Liver (tissue), 8 donors: ENCODE measurements at regions not wholly inside any gene's neighbourhood (a gene's known extent, or its start where the extent isn't known, plus 50 kb on each side); places are given as distances from the start of the nearest gene placed in this dataset.

Source experiments
- DNase-seq: peaks from one replicate; pipeline ENCODE4 v3.0.0-alpha.2; 2017; ENCODE audit warnings: low spot score
- H3K27ac ChIP-seq, 2 donors: one replicate each; pipeline ENCODE4 v1.7.0; 2013; ENCODE audit warnings: inconsistent platforms in 2 of 2, low read length in 2 of 2, control low read depth in 1 of 2, low read depth in 1 of 2, mild to moderate bottlenecking in 1 of 2
- H3K27me3 ChIP-seq, 4 donors: one replicate each; pipeline versions ENCODE4 v1.6.1 to v1.7.0; 2013; ENCODE audit warnings: low read length in 3 of 4, inconsistent platforms in 1 of 4, mild to moderate bottlenecking in 1 of 4, moderate library complexity in 1 of 4; ENCODE audit not compliant: control insufficient read depth in 4 of 4, insufficient read depth in 4 of 4
- H3K36me3 ChIP-seq, 4 donors: one replicate each; pipeline versions ENCODE4 v1.6.1 to v1.7.0; 2013; ENCODE audit warnings: low read length in 3 of 4, mild to moderate bottlenecking in 3 of 4, low read depth in 1 of 4, moderate library complexity in 1 of 4; ENCODE audit not compliant: control insufficient read depth in 4 of 4, insufficient read depth in 3 of 4
- H3K4me1 ChIP-seq, 4 donors: one replicate each; pipeline versions ENCODE4 v1.6.1 to v1.7.0; 2013; ENCODE audit warnings: low read length in 3 of 4, mild to moderate bottlenecking in 3 of 4, moderate library complexity in 1 of 4; ENCODE audit not compliant: control insufficient read depth in 4 of 4, insufficient read depth in 4 of 4
- H3K4me3 ChIP-seq, 3 donors: one replicate each; pipeline versions ENCODE4 v1.6.1 to v1.7.0; 2013; ENCODE audit warnings: low read length in 3 of 3, control low read depth in 1 of 3, low read depth in 1 of 3, mild to moderate bottlenecking in 1 of 3
- H3K9ac ChIP-seq, 2 donors: one replicate each; pipeline ENCODE4 v1.7.0; 2013; ENCODE audit warnings: low read length in 2 of 2, mild to moderate bottlenecking in 2 of 2, moderate library complexity in 2 of 2, control low read depth in 1 of 2, low read depth in 1 of 2
- H3K9me3 ChIP-seq, 4 donors: one replicate each; pipeline versions ENCODE4 v1.6.1 to v1.7.0; 2013; ENCODE audit warnings: low read length in 3 of 4; ENCODE audit not compliant: control insufficient read depth in 4 of 4
- EGR1 ChIP-seq, 2 donors: IDR thresholded peaks; 2 replicates each; pipeline ENCODE4 v1.6.1; 2016 to 2018; ENCODE audit warnings: antibody characterized with exemption in 2 of 2, low read depth in 2 of 2
- FOXA1 ChIP-seq: IDR thresholded peaks from 2 replicates; pipeline ENCODE4 v1.6.1; 2016; ENCODE audit warnings: antibody characterized with exemption
- FOXA2 ChIP-seq: IDR thresholded peaks from 2 replicates; pipeline ENCODE4 v1.6.1; 2016; ENCODE audit warnings: antibody characterized with exemption
- GABPA ChIP-seq, 2 donors: IDR thresholded peaks in 1 of 2; conservative IDR thresholded peaks in 1 of 2; 2 replicates each; pipeline ENCODE4 v1.6.1; 2016; ENCODE audit warnings: antibody characterized with exemption in 2 of 2, mild to moderate bottlenecking in 1 of 2, moderate library complexity in 1 of 2
- HNF4A ChIP-seq, 2 donors: conservative IDR thresholded peaks; 2 replicates each; pipeline ENCODE4 v1.6.1; 2016; ENCODE audit warnings: antibody characterized with exemption in 2 of 2, mild to moderate bottlenecking in 2 of 2
- HNF4G ChIP-seq: IDR thresholded peaks from 2 replicates; pipeline ENCODE4 v1.6.1; 2016; ENCODE audit warnings: antibody characterized with exemption
- JUND ChIP-seq, 2 donors: IDR thresholded peaks; 2 replicates each; pipeline ENCODE4 v1.6.1; 2016; ENCODE audit warnings: antibody characterized with exemption in 2 of 2
- NR2F2 ChIP-seq: IDR thresholded peaks from 2 replicates; pipeline ENCODE4 v1.6.1; 2016; ENCODE audit warnings: antibody characterized with exemption
- RAD21 ChIP-seq, 2 donors: IDR thresholded peaks; 2 replicates each; pipeline ENCODE4 v1.6.1; 2016; ENCODE audit warnings: antibody characterized with exemption in 2 of 2, mild to moderate bottlenecking in 2 of 2
- RXRA ChIP-seq, 2 donors: IDR thresholded peaks; 2 replicates each; pipeline ENCODE4 v1.6.1; 2017 to 2018; ENCODE audit warnings: antibody characterized with exemption in 2 of 2, mild to moderate bottlenecking in 1 of 2
- SP1 ChIP-seq: IDR thresholded peaks from 2 replicates; pipeline ENCODE4 v1.6.1; 2018; ENCODE audit warnings: antibody characterized with exemption, mild to moderate bottlenecking
- TAF1 ChIP-seq: conservative IDR thresholded peaks from 2 replicates; pipeline ENCODE4 v1.6.1; 2016; ENCODE audit warnings: antibody characterized with exemption, mild to moderate bottlenecking
- YY1 ChIP-seq: IDR thresholded peaks from 2 replicates; pipeline ENCODE4 v1.6.1; 2016; ENCODE audit warnings: antibody characterized with exemption, mild to moderate bottlenecking
- WGBS: extraction: QIAGEN DNeasy Blood & Tissue Kit; methylation state at CpG from one replicate; pipeline ENCODE4 v1.1.7; 2013; 5-methylcytosine and 5-hydroxymethylcytosine counted together
- TF ChIP-seq, protein P1 (sequence below): IDR thresholded peaks from 2 replicates; pipeline ENCODE4 v1.6.1; 2016; ENCODE audit warnings: antibody characterized with exemption
- TF ChIP-seq, protein P2 (sequence below): IDR thresholded peaks from 2 replicates; pipeline ENCODE4 v1.6.1; 2016; ENCODE audit warnings: antibody characterized with exemption
- TF ChIP-seq, protein P3 (sequence below): IDR thresholded peaks from 2 replicates; pipeline ENCODE4 v1.6.1; 2016; ENCODE audit warnings: antibody characterized with exemption, mild to moderate bottlenecking
- TF ChIP-seq, protein P4 (sequence below): IDR thresholded peaks from 2 replicates; pipeline ENCODE4 v1.6.1; 2016; ENCODE audit warnings: antibody characterized with exemption
- TF ChIP-seq, protein P5 (sequence below): fragments of 150-350 bp; IDR thresholded peaks from 2 replicates; pipeline ENCODE4 v1.5.1; 2017; ENCODE audit warnings: improper control_type of control experiment, low read depth, low read length; ENCODE audit not compliant: missing input control
- donor health status: healthy.
- donor health status: healthy.
- donor health status: healthy.
- donor health status: healthy.
- donor health status: healthy.

DNA sequence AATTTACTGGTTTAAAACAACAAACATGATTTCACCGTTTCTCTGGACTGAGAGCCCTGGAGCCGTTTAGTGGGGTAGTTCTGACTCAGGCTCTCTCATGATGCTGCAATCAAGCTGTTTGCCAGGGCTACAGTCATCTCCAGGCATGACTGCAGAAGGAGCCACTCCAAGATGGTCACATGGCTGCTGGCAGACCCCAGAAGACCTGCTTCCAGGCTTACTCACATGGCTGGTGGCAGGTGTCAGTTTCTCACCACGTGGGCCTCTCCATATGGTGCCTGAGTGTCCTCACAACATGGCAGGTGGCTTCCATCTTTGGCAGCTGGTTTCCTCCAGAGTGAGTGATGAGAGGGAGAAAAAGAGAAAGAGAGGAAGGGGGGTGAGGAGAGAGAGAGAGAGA lies 378.3 kb upstream of the RGMA start:
- Histone ChIP-seq H3K4me3 (no peak overlapping the region), H3K27ac (no peak overlapping the region), H3K9me3 (no peaks in the 10 kb centered on the region), H3K9ac (no peak overlapping the region), H3K27me3 (peaks cover 0 to 2% (median 0%) of the 10 kb centered on the region in 4 donors), H3K4me1 (no peaks in the 10 kb centered on the region), H3K36me3 (no peaks in the 10 kb centered on the region)
- 45% methylated on average over 3 of the region's 3 CpGs for WGBS
- no peak for TF ChIP-seq HNF4G
- TF ChIP-seq, protein P1, sequence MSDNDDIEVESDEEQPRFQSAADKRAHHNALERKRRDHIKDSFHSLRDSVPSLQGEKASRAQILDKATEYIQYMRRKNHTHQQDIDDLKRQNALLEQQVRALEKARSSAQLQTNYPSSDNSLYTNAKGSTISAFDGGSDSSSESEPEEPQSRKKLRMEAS = no peak
- no peak for TF ChIP-seq JUND (IDR thresholded peaks at IDR 0.05)
- no peak for TF ChIP-seq YY1
- TF ChIP-seq GABPA (IDR thresholded peaks at IDR 0.05 in 1 of 2, conservative IDR thresholded peaks at IDR 0.05 in 1 of 2) = no peak
- TF ChIP-seq EGR1 (IDR thresholded peaks at IDR 0.05; ENCODE audit: low read depth in 2 of 2) = no peak
- TF ChIP-seq SP1 = no peak
- TF ChIP-seq FOXA1 = no peak
- TF ChIP-seq, protein P2, sequence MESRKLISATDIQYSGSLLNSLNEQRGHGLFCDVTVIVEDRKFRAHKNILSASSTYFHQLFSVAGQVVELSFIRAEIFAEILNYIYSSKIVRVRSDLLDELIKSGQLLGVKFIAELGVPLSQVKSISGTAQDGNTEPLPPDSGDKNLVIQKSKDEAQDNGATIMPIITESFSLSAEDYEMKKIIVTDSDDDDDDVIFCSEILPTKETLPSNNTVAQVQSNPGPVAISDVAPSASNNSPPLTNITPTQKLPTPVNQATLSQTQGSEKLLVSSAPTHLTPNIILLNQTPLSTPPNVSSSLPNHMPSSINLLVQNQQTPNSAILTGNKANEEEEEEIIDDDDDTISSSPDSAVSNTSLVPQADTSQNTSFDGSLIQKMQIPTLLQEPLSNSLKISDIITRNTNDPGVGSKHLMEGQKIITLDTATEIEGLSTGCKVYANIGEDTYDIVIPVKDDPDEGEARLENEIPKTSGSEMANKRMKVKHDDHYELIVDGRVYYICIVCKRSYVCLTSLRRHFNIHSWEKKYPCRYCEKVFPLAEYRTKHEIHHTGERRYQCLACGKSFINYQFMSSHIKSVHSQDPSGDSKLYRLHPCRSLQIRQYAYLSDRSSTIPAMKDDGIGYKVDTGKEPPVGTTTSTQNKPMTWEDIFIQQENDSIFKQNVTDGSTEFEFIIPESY = no peak
- TF ChIP-seq RAD21 (IDR thresholded peaks at IDR 0.05) = no peak
- TF ChIP-seq, protein P3, sequence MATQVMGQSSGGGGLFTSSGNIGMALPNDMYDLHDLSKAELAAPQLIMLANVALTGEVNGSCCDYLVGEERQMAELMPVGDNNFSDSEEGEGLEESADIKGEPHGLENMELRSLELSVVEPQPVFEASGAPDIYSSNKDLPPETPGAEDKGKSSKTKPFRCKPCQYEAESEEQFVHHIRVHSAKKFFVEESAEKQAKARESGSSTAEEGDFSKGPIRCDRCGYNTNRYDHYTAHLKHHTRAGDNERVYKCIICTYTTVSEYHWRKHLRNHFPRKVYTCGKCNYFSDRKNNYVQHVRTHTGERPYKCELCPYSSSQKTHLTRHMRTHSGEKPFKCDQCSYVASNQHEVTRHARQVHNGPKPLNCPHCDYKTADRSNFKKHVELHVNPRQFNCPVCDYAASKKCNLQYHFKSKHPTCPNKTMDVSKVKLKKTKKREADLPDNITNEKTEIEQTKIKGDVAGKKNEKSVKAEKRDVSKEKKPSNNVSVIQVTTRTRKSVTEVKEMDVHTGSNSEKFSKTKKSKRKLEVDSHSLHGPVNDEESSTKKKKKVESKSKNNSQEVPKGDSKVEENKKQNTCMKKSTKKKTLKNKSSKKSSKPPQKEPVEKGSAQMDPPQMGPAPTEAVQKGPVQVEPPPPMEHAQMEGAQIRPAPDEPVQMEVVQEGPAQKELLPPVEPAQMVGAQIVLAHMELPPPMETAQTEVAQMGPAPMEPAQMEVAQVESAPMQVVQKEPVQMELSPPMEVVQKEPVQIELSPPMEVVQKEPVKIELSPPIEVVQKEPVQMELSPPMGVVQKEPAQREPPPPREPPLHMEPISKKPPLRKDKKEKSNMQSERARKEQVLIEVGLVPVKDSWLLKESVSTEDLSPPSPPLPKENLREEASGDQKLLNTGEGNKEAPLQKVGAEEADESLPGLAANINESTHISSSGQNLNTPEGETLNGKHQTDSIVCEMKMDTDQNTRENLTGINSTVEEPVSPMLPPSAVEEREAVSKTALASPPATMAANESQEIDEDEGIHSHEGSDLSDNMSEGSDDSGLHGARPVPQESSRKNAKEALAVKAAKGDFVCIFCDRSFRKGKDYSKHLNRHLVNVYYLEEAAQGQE = no peak
- no peak for TF ChIP-seq TAF1
- no peak for TF ChIP-seq FOXA2
- no peak for TF ChIP-seq NR2F2
- TF ChIP-seq HNF4A (conservative IDR thresholded peaks at IDR 0.05) = no peak
- TF ChIP-seq, protein P4, sequence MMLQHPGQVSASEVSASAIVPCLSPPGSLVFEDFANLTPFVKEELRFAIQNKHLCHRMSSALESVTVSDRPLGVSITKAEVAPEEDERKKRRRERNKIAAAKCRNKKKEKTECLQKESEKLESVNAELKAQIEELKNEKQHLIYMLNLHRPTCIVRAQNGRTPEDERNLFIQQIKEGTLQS = no peak
- TF ChIP-seq, protein P5, sequence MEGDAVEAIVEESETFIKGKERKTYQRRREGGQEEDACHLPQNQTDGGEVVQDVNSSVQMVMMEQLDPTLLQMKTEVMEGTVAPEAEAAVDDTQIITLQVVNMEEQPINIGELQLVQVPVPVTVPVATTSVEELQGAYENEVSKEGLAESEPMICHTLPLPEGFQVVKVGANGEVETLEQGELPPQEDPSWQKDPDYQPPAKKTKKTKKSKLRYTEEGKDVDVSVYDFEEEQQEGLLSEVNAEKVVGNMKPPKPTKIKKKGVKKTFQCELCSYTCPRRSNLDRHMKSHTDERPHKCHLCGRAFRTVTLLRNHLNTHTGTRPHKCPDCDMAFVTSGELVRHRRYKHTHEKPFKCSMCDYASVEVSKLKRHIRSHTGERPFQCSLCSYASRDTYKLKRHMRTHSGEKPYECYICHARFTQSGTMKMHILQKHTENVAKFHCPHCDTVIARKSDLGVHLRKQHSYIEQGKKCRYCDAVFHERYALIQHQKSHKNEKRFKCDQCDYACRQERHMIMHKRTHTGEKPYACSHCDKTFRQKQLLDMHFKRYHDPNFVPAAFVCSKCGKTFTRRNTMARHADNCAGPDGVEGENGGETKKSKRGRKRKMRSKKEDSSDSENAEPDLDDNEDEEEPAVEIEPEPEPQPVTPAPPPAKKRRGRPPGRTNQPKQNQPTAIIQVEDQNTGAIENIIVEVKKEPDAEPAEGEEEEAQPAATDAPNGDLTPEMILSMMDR = no peak
- TF ChIP-seq RXRA (IDR thresholded peaks at IDR 0.05) = no peak
- no peak for DNase-seq
